NCI-H510A treated with DMSO at 0.1 percent for 48 hours (cell line): ENCODE measurements at regions not wholly inside any gene's neighbourhood (a gene's known extent, or its start where the extent isn't known, plus 50 kb on each side); places are given as distances from the start of the nearest gene placed in this dataset.

Experiments
- DNase-seq: peaks from one replicate; lab custom pipeline; 2025; lab: John Stamatoyannopoulos, UW

GRCh38 chr1:55626326-55626725 is 411.2 kb upstream of the USP24 start:
- no peak for DNase-seq

- DNase-seq: no peak
Measured at GRCh38 chr1:55624766-55625165, 409.6 kb upstream of the USP24 start.

- DNase-seq: no peak
Measured at GRCh38 chr1:55623311-55623710, 408.1 kb upstream of the USP24 start.

GRCh38 chr1:55622074-55622473 is 406.9 kb upstream of the USP24 start:
- DNase-seq: no peak

GRCh38 chr1:55618199-55618598 is 403.0 kb upstream of the USP24 start:
- DNase-seq: no peak

GRCh38 chr1:55617288-55617982 is 402.3 kb upstream of the USP24 start:
- DNase-seq: no peak

- no peak for DNase-seq
Measured at GRCh38 chr1:55612988-55613387, 397.8 kb upstream of the USP24 start.

- no peak for DNase-seq
Measured at GRCh38 chr1:55611123-55611522, 396.0 kb upstream of the USP24 start.

GRCh38 chr1:55610203-55610602 is 395.0 kb upstream of the USP24 start:
- no peak for DNase-seq

GRCh38 chr1:55609630-55610029 is 394.5 kb upstream of the USP24 start:
- no peak for DNase-seq

- no peak for DNase-seq
Measured at GRCh38 chr1:55605155-55605554, 390.0 kb upstream of the USP24 start.

GRCh38 chr1:55604749-55605148 is 389.6 kb upstream of the USP24 start:
- DNase-seq: no peak

GRCh38 chr1:55604179-55604578 is 389.0 kb upstream of the USP24 start:
- no peak for DNase-seq

GRCh38 chr1:55600242-55600641 is 385.1 kb upstream of the USP24 start:
- DNase-seq: no peak

GRCh38 chr1:55597910-55598309 is 382.7 kb upstream of the USP24 start:
- no peak for DNase-seq

- no peak for DNase-seq
Measured at GRCh38 chr1:55594701-55595100, 379.5 kb upstream of the USP24 start.

- peak; percentile 19 for DNase-seq
Measured at GRCh38 chr1:55593298-55593697, 378.1 kb upstream of the USP24 start.

GRCh38 chr1:55592122-55592521 is 377.0 kb upstream of the USP24 start:
- DNase-seq: no peak

GRCh38 chr1:55589671-55590297 is 374.6 kb upstream of the USP24 start:
- no peak for DNase-seq

GRCh38 chr1:55588309-55588708 is 373.1 kb upstream of the USP24 start:
- DNase-seq: no peak

GRCh38 chr1:55586771-55587170 is 371.6 kb upstream of the USP24 start:
- no peak for DNase-seq

GRCh38 chr1:55585402-55585792 is 370.2 kb upstream of the USP24 start:
- DNase-seq: no peak

GRCh38 chr1:55584526-55585401 is 369.6 kb upstream of the USP24 start:
- peak; percentile 17 for DNase-seq
